GM21447 (cell line): ENCODE measurements at regions not wholly inside any gene's neighbourhood (a gene's known extent, or its start where the extent isn't known, plus 50 kb on each side); places are given as distances from the start of the nearest gene placed in this dataset.
A peak's percentile ranks its signal among the peaks of the same experiment; 100 is the strongest.

Experiments
- ATAC-seq: cut with Tn5 transposase; IDR thresholded peaks from one replicate; pipeline ENCODE4 v1.9.1; 2021; ENCODE audit not compliant: unreplicated experiment

DNA sequence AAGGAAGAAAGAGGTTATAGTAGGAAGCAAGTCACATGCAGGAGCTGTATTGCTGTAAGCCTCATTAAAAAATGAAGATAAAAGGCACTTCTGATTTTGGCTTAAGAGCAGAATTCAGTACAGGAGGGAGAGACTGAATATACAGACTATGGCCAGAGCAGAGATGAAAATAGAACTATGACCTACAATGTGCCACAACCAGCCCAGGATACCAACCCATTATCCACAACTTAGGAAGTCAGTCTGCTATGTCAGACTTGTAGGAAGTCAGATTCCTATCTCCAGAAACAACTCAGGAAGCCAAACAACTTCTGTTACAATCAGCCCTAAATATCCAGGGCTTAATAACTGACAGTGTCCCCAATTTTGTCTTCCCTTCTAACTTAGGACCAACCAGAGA lies 156.2 kb upstream of the ANKH start:
- no peak for ATAC-seq

- ATAC-seq, result no peak
These were observed 155.4 kb upstream of the ANKH start for GRCh38 chr5:15026944-15027343.

- no peak for ATAC-seq
These were observed 154.7 kb upstream of the ANKH start for GRCh38 chr5:15026011-15026893.

GRCh38 chr5:15023846-15024245 lies 152.3 kb upstream of the ANKH start:
- ATAC-seq, result no peak

GRCh38 chr5:15023266-15023665 lies 151.7 kb upstream of the ANKH start:
- no peak for ATAC-seq

DNA sequence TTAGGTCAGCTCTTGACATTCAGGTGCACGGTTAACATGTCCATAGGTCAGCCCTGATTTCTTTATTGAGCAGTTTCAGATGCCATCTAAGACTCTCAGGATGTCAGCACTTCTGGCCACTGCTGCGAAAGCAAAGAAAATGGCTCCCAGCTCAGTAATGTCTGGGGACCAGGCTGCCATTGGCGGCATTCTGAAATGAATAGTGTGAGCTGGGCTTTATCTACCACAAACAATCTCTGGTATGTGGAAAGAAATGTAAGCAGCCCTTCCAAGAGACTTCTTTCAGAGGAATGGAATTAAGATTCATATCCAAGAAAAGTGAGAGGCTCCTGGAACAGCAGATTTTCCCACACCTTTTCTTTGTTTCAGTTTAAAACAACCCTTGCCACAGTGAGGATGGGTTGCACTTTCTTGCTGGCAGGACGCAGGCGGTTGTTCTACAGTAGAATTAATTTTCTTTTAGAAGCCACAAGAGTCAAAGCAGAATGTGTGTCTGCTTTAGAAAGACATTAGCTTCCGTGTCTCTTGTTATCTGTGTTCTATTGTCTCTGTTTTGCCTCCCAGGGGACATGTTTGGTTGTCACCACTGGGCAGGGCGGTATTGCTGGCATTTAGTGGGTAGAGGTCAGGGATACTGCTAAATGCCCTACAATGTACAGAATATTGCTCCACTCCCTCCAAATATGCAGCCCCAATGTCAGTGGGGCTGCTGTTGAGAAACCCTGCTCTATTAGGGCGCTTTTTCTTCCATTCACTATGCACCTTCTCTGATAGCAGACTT lies 149.9 kb upstream of the ANKH start:
- ATAC-seq, result no peak

GRCh38 chr5:15020736-15021135 lies 149.2 kb upstream of the ANKH start:
- no peak for ATAC-seq

DNA sequence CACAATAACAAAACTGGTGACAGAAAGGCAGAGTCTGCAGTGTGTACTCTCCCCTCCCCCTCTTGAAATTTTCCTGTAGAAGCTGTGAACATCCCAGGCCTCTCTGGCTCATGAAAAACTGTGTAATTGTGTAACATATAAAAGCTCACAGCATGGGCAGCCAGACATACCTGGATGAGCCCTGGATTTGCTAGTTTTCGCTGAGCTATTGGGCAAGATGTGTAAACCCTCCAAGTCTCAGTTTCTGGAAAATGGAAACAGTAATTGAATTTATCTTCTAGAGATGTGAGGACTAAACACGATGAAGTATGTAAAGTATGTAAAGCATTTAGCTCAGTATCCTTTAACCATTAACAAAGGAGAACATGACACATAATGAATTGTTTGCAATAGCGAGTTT lies 143.2 kb upstream of the ANKH start:
- ATAC-seq, result no peak

- no peak for ATAC-seq
These were observed 142.3 kb upstream of the ANKH start for GRCh38 chr5:15013654-15014463.

GRCh38 chr5:15012061-15012460 lies 140.5 kb upstream of the ANKH start:
- ATAC-seq, result no peak

DNA sequence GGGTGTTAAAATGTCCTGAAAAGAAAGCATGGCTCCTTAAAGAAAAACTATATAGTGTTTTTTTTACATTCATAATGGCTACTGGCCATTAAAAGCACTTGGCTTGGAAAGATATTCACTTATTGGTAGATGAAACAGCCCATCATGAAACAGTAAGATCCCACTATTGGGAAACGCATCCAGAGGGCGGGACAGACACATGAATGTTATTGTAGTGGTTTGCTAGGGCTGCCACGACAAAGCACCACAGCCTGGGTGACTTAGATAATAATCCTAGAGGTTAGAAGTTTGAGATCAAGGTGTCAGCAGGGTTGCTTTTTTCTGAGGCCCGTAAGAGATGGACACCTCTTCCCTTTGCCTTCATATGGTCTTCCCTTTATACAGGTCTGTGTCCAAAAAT lies 139.4 kb upstream of the ANKH start:
- ATAC-seq, result no peak

DNA sequence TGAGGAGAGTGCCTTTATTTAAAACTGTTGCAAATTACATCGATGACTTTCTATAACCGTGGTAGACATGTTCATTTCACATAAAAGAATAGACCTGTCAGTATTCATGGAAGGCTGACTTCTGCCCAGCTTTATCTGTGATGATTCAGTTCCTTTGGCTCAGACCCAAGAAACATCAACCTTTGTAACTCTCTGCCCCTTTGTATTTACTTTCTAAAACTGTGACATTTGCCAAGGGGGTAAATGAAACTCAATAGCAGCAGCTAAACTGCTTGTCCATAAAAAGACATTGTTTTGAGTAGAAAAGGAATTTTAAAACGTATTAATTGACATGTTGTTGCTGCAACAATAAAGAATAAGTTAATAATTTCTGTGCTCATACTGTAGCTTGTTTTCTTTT lies 137.8 kb upstream of the ANKH start:
- ATAC-seq, result no peak

DNA sequence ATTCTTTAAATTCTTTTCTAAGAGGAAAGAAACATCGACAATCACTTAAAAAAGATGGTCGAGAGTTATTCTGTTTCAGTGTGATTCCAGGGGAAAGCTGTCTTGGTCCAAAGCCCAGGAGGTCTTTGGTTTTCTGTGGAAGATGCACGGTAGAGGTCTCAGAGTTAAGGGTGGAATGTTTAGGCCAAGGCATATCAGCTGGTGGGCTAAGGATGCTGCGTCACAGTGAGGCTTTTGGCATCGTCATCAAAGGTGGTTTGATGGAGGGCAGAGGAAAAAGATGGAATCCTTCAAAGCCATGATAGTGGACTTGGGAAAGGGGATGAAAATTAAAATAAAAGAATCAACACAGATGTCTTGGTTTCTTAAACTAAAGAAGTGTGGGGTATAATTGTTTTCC lies 137.3 kb upstream of the ANKH start:
- no peak for ATAC-seq

GRCh38 chr5:15008476-15008875 lies 136.9 kb upstream of the ANKH start:
- no peak for ATAC-seq

- ATAC-seq, result no peak
These were observed 136.1 kb upstream of the ANKH start for GRCh38 chr5:15007646-15008045.

DNA sequence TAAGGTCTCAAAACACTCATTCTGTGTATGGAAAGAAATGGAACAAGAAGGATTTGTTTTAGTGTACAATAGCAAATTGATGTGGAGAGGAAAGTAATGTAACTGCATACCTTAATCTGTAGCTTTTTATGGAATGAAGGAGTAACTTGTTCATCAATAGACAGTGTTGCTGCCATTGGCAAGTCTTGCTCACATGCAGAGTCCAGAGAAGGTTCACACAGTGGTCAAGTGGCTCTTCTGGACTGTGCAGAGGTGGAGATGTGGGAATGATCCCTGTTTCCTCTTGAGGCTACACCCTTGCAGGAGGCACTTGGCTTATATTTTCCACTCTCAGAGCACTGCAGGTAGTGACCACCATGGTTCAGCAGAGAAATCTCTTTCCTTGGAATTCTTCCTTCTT lies 132.9 kb upstream of the ANKH start:
- ATAC-seq, result no peak

DNA sequence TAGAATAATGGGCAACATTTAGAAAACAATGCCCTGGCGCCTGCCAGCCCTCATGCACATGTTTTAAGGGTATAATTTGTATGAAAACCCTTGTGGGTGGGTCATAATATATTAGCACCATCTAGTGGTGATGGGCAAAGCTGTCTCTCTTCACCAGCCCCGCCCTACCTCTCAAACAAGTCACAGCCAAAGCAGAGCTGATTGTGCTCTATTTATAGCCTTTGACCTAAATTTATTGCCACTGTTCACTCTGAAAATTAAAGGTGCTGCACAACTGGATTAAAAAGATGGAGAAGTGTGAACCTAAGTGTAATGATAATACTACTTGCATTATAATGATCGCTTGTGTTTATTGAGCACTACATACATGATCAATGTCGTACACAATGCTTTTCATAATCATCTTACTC lies 131.9 kb upstream of the ANKH start:
- peak; percentile 93 for ATAC-seq

- ATAC-seq, result no peak
These were observed 131.2 kb upstream of the ANKH start for GRCh38 chr5:15002791-15003190.

- no peak for ATAC-seq
These were observed 130.6 kb upstream of the ANKH start for GRCh38 chr5:15002173-15002572.

GRCh38 chr5:15001517-15001916 lies 129.9 kb upstream of the ANKH start:
- no peak for ATAC-seq

DNA sequence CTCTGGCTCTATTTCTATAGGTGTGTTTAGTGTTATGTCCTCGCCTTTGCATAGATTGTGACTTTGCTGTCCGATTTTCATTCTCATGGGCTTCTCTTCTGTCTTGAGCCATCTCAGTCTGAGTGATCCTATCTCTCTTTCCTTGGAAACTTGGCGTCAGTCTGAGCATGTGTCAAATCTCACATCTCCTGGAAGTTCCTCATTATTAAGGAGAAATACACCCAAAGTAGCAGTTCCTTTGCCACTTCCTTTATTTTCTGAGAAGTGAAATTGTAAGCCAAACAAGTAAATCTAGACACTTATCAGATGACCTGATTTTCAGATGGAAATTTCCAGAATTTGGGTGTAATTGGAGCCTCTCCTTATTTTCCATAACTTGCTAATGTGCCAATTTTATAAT lies 126.9 kb upstream of the ANKH start:
- no peak for ATAC-seq
